Ishikawa (cell line): ENCODE measurements at regions not wholly inside any gene's neighbourhood (a gene's known extent, or its start where the extent isn't known, plus 50 kb on each side); places are given as distances from the start of the nearest gene placed in this dataset.

Source experiments
- EP300 ChIP-seq: IDR thresholded peaks from 2 replicates; pipeline ENCODE4 v1.6.1; 2012; ENCODE audit warnings: borderline replicate concordance
- MAX ChIP-seq: IDR thresholded peaks from 2 replicates; pipeline ENCODE4 v1.6.1; 2012

GRCh38 chr16:16887193-16887592, 508.3 kb downstream of the NPIPA7 start:
- TF ChIP-seq EP300 (no peak), MAX (no peak)
